Thyroid gland (tissue), 4 donors: ENCODE measurements at regions not wholly inside any gene's neighbourhood (a gene's known extent, or its start where the extent isn't known, plus 50 kb on each side); places are given as distances from the start of the nearest gene placed in this dataset.

Source experiments
- POLR2A ChIP-seq, 2 donors: fragments of 450-650 bp; IDR thresholded peaks; one replicate each; pipeline ENCODE4 v1.6.1; 2017; ENCODE audit warnings: antibody characterized with exemption in 2 of 2, mild to moderate bottlenecking in 2 of 2, moderate library complexity in 1 of 2
- TF ChIP-seq, protein P1 (sequence below), 6 experiments: fragments of 200-600 bp in 3 of 6; fragments of 450-650 bp in 3 of 6; sonication (generic) in 3 of 6; IDR thresholded peaks; one replicate each; pipeline ENCODE4 v1.5.1; 2016 to 2019; ENCODE audit warnings: antibody characterized with exemption in 6 of 6, mild to moderate bottlenecking in 2 of 6, inconsistent platforms in 1 of 6, moderate library complexity in 1 of 6

- TF ChIP-seq, protein P1, sequence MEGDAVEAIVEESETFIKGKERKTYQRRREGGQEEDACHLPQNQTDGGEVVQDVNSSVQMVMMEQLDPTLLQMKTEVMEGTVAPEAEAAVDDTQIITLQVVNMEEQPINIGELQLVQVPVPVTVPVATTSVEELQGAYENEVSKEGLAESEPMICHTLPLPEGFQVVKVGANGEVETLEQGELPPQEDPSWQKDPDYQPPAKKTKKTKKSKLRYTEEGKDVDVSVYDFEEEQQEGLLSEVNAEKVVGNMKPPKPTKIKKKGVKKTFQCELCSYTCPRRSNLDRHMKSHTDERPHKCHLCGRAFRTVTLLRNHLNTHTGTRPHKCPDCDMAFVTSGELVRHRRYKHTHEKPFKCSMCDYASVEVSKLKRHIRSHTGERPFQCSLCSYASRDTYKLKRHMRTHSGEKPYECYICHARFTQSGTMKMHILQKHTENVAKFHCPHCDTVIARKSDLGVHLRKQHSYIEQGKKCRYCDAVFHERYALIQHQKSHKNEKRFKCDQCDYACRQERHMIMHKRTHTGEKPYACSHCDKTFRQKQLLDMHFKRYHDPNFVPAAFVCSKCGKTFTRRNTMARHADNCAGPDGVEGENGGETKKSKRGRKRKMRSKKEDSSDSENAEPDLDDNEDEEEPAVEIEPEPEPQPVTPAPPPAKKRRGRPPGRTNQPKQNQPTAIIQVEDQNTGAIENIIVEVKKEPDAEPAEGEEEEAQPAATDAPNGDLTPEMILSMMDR (IDR thresholded peaks at IDR 0.05) = no peak
- no peak for TF ChIP-seq POLR2A (IDR thresholded peaks at IDR 0.05)
Observed at GRCh38 chr5:68408345-68408871, 192.9 kb downstream of the PIK3R1 start.
